ENCODE measurements at regions not wholly inside any gene's neighbourhood (a gene's known extent, or its start where the extent isn't known, plus 50 kb on each side); places are given as distances from the start of the nearest gene placed in this dataset.

- TF ChIP-seq EZH2 (IDR thresholded peaks at IDR 0.05; ENCODE audit: borderline replicate concordance, low read depth, low read length, severe bottlenecking) (no peak), POLR2A (IDR thresholded peaks at IDR 0.05; ENCODE audit: low read depth, low read length) (no peak), POLR2AphosphoS5 (IDR thresholded peaks at IDR 0.05; ENCODE audit: insufficient read depth, low read depth, low read length) (no peak), MAX (IDR thresholded peaks at IDR 0.05; ENCODE audit: insufficient read depth, insufficient read length) (no peak), JUN (IDR thresholded peaks at IDR 0.05; ENCODE audit: borderline replicate concordance, insufficient read depth, insufficient read length, low read depth) (peak; percentile 78), FOS (IDR thresholded peaks at IDR 0.05; ENCODE audit: borderline replicate concordance, insufficient read depth, low read length) (no peak), MYC (IDR thresholded peaks at IDR 0.05; ENCODE audit: low read depth, low read length) (no peak)
- TF ChIP-seq, protein P1, sequence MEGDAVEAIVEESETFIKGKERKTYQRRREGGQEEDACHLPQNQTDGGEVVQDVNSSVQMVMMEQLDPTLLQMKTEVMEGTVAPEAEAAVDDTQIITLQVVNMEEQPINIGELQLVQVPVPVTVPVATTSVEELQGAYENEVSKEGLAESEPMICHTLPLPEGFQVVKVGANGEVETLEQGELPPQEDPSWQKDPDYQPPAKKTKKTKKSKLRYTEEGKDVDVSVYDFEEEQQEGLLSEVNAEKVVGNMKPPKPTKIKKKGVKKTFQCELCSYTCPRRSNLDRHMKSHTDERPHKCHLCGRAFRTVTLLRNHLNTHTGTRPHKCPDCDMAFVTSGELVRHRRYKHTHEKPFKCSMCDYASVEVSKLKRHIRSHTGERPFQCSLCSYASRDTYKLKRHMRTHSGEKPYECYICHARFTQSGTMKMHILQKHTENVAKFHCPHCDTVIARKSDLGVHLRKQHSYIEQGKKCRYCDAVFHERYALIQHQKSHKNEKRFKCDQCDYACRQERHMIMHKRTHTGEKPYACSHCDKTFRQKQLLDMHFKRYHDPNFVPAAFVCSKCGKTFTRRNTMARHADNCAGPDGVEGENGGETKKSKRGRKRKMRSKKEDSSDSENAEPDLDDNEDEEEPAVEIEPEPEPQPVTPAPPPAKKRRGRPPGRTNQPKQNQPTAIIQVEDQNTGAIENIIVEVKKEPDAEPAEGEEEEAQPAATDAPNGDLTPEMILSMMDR (IDR thresholded peaks at IDR 0.05; ENCODE audit: extremely low read depth in 1 of 2, insufficient read depth in 1 of 2, low read depth in 1 of 2, low read length in 2 of 2) = no peak
Observed at GRCh38 chr5:163943546-163943945, 438.1 kb downstream of the MAT2B start.

Data from endothelial cell of umbilical vein (primary cell).